ENCODE measurements at regions not wholly inside any gene's neighbourhood (a gene's known extent, or its start where the extent isn't known, plus 50 kb on each side); places are given as distances from the start of the nearest gene placed in this dataset.

GRCh38 chr6:168369786-168370185 lies 50.2 kb upstream of the DACT2 start:
- DNase-seq (ENCODE audit: low spot score) = no peak
- no peak for TF ChIP-seq CTCF (IDR thresholded peaks at IDR 0.05; ENCODE audit: extremely low read depth, missing control alignments)

GRCh38 chr6:168370310-168370991 lies 50.9 kb upstream of the DACT2 start:
- peak; percentile 30 for TF ChIP-seq CTCF (IDR thresholded peaks at IDR 0.05; ENCODE audit: extremely low read depth, missing control alignments)
- peak; percentile 63 for DNase-seq (ENCODE audit: low spot score)

GRCh38 chr6:168371185-168371584 lies 51.6 kb upstream of the DACT2 start:
- no peak for DNase-seq (ENCODE audit: low spot score)
- TF ChIP-seq CTCF (IDR thresholded peaks at IDR 0.05; ENCODE audit: extremely low read depth, missing control alignments) = no peak

GRCh38 chr6:168371618-168371980 lies 52.0 kb upstream of the DACT2 start:
- no peak for TF ChIP-seq CTCF (IDR thresholded peaks at IDR 0.05; ENCODE audit: extremely low read depth, missing control alignments)

GRCh38 chr6:168371981-168372711 lies 52.6 kb upstream of the DACT2 start:
- TF ChIP-seq CTCF (IDR thresholded peaks at IDR 0.05; ENCODE audit: extremely low read depth, missing control alignments) = no peak
- no peak for DNase-seq (ENCODE audit: low spot score)

More at GRCh38 chr6:168371618-168371980, 52.0 kb upstream of the DACT2 start:
- DNase-seq (ENCODE audit: low spot score) = no peak

GRCh38 chr6:168372889-168373288 lies 53.3 kb upstream of the DACT2 start:
- no peak for TF ChIP-seq CTCF (IDR thresholded peaks at IDR 0.05; ENCODE audit: extremely low read depth, missing control alignments)
- DNase-seq (ENCODE audit: low spot score) = no peak

GRCh38 chr6:168373389-168373788 lies 53.8 kb upstream of the DACT2 start:
- TF ChIP-seq CTCF (IDR thresholded peaks at IDR 0.05; ENCODE audit: extremely low read depth, missing control alignments) = no peak
- no peak for DNase-seq (ENCODE audit: low spot score)
